ENCODE measurements at regions not wholly inside any gene's neighbourhood (a gene's known extent, or its start where the extent isn't known, plus 50 kb on each side); places are given as distances from the start of the nearest gene placed in this dataset.

DNA sequence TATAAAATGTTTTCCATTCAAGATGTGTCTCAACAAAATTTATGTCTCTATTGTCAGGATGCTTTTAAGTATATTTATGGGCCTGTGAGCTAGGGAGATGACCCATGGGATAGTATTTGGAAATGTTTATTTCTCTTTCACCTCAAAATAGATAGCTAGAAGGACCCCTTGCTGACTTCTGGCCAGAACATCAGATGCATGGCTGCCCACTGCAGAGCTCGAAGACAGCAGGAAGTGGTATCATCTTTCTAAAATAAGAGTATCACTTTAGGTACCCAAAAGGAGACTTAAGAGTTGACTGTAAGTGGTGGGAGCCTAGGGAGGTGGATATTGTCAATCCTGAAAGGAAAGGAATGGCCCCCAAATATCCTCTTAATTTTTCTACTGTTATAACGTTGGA, 264.4 kb downstream of the NEBL start:
- Histone ChIP-seq H3K9me3 (ENCODE audit: low read length) (no peaks in the 10 kb centered on the region), H3K4me2 (ENCODE audit: low read length) (no peak overlapping the region), H3K4me3 (ENCODE audit: low read depth, low read length, poor library complexity, severe bottlenecking) (no peak overlapping the region), H4K20me1 (ENCODE audit: insufficient read depth, low read length) (no peaks in the 10 kb centered on the region), H3K4me1 (ENCODE audit: insufficient read depth, low read length, poor library complexity, severe bottlenecking) (no peaks in the 10 kb centered on the region), H3K79me2 (ENCODE audit: insufficient read depth, low read depth, low read length) (no peaks in the 10 kb centered on the region), H3K36me3 (ENCODE audit: insufficient read depth, low read length) (no peaks in the 10 kb centered on the region), H2AFZ (ENCODE audit: low read length) (no peak overlapping the region), H3K9me2 (ENCODE audit: insufficient read depth, low read length) (no peaks in the 10 kb centered on the region), H3K27ac (ENCODE audit: low read depth, low read length, poor library complexity, severe bottlenecking) (no peak overlapping the region)
- TF ChIP-seq EZH2phosphoT487 (IDR thresholded peaks at IDR 0.05; ENCODE audit: borderline replicate concordance, low read depth, low read length), result no peak
- TF ChIP-seq, protein P1, sequence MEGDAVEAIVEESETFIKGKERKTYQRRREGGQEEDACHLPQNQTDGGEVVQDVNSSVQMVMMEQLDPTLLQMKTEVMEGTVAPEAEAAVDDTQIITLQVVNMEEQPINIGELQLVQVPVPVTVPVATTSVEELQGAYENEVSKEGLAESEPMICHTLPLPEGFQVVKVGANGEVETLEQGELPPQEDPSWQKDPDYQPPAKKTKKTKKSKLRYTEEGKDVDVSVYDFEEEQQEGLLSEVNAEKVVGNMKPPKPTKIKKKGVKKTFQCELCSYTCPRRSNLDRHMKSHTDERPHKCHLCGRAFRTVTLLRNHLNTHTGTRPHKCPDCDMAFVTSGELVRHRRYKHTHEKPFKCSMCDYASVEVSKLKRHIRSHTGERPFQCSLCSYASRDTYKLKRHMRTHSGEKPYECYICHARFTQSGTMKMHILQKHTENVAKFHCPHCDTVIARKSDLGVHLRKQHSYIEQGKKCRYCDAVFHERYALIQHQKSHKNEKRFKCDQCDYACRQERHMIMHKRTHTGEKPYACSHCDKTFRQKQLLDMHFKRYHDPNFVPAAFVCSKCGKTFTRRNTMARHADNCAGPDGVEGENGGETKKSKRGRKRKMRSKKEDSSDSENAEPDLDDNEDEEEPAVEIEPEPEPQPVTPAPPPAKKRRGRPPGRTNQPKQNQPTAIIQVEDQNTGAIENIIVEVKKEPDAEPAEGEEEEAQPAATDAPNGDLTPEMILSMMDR (conservative IDR thresholded peaks at IDR 0.05; ENCODE audit: low read length), result no peak
- POLR2A ChIA-PET, result no interaction called here
- no peak for DNase-seq (ENCODE audit: low spot score)
- no TSS peak for BruUV-seq (replicated peaks)
- intact Hi-C loops (cut with micrococcal nuclease; ENCODE audit: unreplicated experiment), result no loop called here
- CTCF ChIA-PET (ENCODE audit: unreplicated experiment), result no interaction called here

DNA sequence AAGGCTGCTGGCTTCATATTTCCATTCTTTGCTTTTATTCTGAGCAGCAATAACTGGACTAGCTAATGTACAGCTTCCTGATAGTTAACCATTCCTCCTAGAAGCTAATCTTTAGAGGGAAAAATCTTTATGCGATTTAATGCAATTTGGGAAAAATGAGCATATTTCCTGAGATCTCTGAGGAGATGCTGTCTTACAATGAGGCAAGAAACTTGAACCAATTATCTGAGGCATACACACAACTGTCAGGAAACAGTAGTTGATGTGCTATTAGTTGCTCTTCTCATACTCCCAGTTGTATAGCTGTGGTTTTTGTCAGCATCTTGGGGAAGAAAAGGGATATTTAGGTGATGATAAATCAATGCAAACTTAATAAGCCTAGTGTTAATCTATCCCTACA, 265.9 kb downstream of the NEBL start:
- no peak for DNase-seq (ENCODE audit: low spot score)
- Histone ChIP-seq H3K9me3 (ENCODE audit: low read length) (no peaks in the 10 kb centered on the region), H3K4me2 (ENCODE audit: low read length) (no peak overlapping the region), H3K79me2 (ENCODE audit: insufficient read depth, low read depth, low read length) (no peaks in the 10 kb centered on the region), H3K27ac (ENCODE audit: low read depth, low read length, poor library complexity, severe bottlenecking) (no peak overlapping the region), H3K4me1 (ENCODE audit: insufficient read depth, low read length, poor library complexity, severe bottlenecking) (no peaks in the 10 kb centered on the region), H3K9me2 (ENCODE audit: insufficient read depth, low read length) (no peaks in the 10 kb centered on the region), H3K4me3 (ENCODE audit: low read depth, low read length, poor library complexity, severe bottlenecking) (no peak overlapping the region), H3K36me3 (ENCODE audit: insufficient read depth, low read length) (no peaks in the 10 kb centered on the region), H4K20me1 (ENCODE audit: insufficient read depth, low read length) (no peaks in the 10 kb centered on the region), H2AFZ (ENCODE audit: low read length) (no peak overlapping the region)
- TF ChIP-seq, protein P1 (conservative IDR thresholded peaks at IDR 0.05; ENCODE audit: low read length), result no peak
- TF ChIP-seq EZH2phosphoT487 (IDR thresholded peaks at IDR 0.05; ENCODE audit: borderline replicate concordance, low read depth, low read length), result no peak
- BruUV-seq (replicated peaks), result no TSS peak
- ChIA-PET POLR2A (no interaction called here), CTCF (ENCODE audit: unreplicated experiment) (no interaction called here)
- intact Hi-C loops (cut with micrococcal nuclease; ENCODE audit: unreplicated experiment), result no loop called here

DNA sequence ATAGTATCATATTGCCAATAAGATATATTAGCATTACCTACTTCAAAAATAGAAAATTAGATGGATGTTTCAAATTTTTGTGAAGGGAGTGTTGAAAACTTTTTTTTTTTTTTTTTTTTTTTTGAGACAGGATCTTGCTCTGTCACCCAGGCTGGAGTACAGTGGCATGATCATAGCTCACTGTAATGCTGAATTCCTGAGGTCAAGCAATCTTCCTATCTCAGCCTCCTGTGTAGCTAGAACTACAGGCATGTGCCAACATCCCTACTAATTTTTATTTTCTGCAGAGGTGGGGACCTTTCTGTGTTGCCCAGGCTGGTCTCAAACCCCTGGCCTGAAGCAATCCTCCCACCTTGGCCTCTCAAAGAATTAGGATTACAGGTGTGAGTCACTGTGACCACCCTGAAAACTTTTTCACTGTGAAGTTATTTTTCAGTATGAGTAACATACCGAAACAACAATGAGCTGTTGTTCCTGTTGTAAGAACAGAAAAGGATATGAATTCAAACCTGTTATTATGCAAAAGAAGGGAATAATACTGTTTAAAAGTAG, 266.9 kb downstream of the NEBL start:
- no peak overlapping the region for H2AFZ ChIP-seq (ENCODE audit: low read length)
- DNase-seq (ENCODE audit: low spot score), result no peak
- H3K4me3 ChIP-seq (ENCODE audit: low read depth, low read length, poor library complexity, severe bottlenecking), result no peak overlapping the region
- no peaks in the 10 kb centered on the region for H3K36me3 ChIP-seq (ENCODE audit: insufficient read depth, low read length)
- H3K9me3 ChIP-seq (ENCODE audit: low read length), result no peaks in the 10 kb centered on the region
- TF ChIP-seq, protein P1 (conservative IDR thresholded peaks at IDR 0.05; ENCODE audit: low read length), result no peak
- TF ChIP-seq EZH2phosphoT487 (IDR thresholded peaks at IDR 0.05; ENCODE audit: borderline replicate concordance, low read depth, low read length), result no peak
- ChIA-PET POLR2A (interaction anchor here (0.6 to 0.9 kb wide), 3 partner anchors 19 to 55 kb away, joined by 3 to 8 read pairs (median 6); no protein-coding TSS in a partner anchor), CTCF (ENCODE audit: unreplicated experiment) (no interaction called here)
- no peak overlapping the region for H3K27ac ChIP-seq (ENCODE audit: low read depth, low read length, poor library complexity, severe bottlenecking)
- H3K4me2 ChIP-seq (ENCODE audit: low read length), result no peak overlapping the region
- intact Hi-C loops (cut with micrococcal nuclease; ENCODE audit: unreplicated experiment), result no loop called here
- H4K20me1 ChIP-seq (ENCODE audit: insufficient read depth, low read length), result no peaks in the 10 kb centered on the region
- no peaks in the 10 kb centered on the region for H3K9me2 ChIP-seq (ENCODE audit: insufficient read depth, low read length)
- no TSS peak for BruUV-seq (replicated peaks)
- no peaks in the 10 kb centered on the region for H3K79me2 ChIP-seq (ENCODE audit: insufficient read depth, low read depth, low read length)
- no peaks in the 10 kb centered on the region for H3K4me1 ChIP-seq (ENCODE audit: insufficient read depth, low read length, poor library complexity, severe bottlenecking)
